Kidney epithelial cell (primary cell): ENCODE measurements at regions not wholly inside any gene's neighbourhood (a gene's known extent, or its start where the extent isn't known, plus 50 kb on each side); places are given as distances from the start of the nearest gene placed in this dataset.

Experiments used
- DNase-seq: peaks from one replicate; pipeline ENCODE4 v3.0.0-alpha.2; 2010; ENCODE audit warnings: low read depth
- H3K27me3 ChIP-seq: 2 replicates; pipeline ENCODE4 v1.6.0; 2011; ENCODE audit warnings: low read length; ENCODE audit not compliant: control insufficient read depth, insufficient read depth
- H3K36me3 ChIP-seq: 2 replicates; pipeline ENCODE4 v1.5.1; 2011; ENCODE audit warnings: low read length; ENCODE audit not compliant: control insufficient read depth, insufficient read depth
- H3K4me3 ChIP-seq: 2 replicates; pipeline ENCODE4 v1.5.1; 2011; ENCODE audit warnings: low read depth, mild to moderate bottlenecking, control low read depth, low read length
- TF ChIP-seq, protein P1 (sequence below): IDR thresholded peaks from 2 replicates; pipeline ENCODE4 v1.5.1; 2011; ENCODE audit warnings: mild to moderate bottlenecking, moderate library complexity, low read length, control low read depth, inconsistent platforms; ENCODE audit not compliant: insufficient read depth, poor library complexity, severe bottlenecking

DNA sequence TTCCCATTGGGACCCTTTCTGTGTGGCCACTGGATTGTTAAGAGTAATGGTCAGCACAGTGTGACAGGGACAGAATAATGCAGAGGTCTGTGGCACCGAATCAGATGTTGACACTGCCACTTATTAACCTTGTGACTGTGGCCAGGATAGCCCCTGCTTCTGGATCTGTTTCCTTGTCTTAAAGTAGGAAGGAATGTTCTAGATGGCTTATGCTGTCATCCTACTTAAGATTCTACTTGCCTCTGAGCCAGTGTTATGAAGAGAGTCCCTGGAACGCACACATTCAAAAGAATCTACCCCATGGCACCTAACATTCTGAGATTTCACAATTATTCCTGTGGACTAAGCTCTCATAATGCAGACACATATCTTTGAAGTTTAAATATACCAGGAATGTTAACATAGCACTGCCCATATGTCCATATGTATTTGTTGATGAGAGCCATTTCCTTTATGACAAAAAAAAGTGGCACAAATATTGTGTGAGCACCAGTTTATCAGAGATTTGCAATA lies 612.7 kb downstream of the TLR4 start:
- DNase-seq, result no peak
- H3K4me3 ChIP-seq, result no peak overlapping the region
- no peaks in the 10 kb centered on the region for H3K36me3 ChIP-seq
- H3K27me3 ChIP-seq, result no peaks in the 10 kb centered on the region
- TF ChIP-seq, protein P1, sequence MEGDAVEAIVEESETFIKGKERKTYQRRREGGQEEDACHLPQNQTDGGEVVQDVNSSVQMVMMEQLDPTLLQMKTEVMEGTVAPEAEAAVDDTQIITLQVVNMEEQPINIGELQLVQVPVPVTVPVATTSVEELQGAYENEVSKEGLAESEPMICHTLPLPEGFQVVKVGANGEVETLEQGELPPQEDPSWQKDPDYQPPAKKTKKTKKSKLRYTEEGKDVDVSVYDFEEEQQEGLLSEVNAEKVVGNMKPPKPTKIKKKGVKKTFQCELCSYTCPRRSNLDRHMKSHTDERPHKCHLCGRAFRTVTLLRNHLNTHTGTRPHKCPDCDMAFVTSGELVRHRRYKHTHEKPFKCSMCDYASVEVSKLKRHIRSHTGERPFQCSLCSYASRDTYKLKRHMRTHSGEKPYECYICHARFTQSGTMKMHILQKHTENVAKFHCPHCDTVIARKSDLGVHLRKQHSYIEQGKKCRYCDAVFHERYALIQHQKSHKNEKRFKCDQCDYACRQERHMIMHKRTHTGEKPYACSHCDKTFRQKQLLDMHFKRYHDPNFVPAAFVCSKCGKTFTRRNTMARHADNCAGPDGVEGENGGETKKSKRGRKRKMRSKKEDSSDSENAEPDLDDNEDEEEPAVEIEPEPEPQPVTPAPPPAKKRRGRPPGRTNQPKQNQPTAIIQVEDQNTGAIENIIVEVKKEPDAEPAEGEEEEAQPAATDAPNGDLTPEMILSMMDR, result no peak

DNA sequence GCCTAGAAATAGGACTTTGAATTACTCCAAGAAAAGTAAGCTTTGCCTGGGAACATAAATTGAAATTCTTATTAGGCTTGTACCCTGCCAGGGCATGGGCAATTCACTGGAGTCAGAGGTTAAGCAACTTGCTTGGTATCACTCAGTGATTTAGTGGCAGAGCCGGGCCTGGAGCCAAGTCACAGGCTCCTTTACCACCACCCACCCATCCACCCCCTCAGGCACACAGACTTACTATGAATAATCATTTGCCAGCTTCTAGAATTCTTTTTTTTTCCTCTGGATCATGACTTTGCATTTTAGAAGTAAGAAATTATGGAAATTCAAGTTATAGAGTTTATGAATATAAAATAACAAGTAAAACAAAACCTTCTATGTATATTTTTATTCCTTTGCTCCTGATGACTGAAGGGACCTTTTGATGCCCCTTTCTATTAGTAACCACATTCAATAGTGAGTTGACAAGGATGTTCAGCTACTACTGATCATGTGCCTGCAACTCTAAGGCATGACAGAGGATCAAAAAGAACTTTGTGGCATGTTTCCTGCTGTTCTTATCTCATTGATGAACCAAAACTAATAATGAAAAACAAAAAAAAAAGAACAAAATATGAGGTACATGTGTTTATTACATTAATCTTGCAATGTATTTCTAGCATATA lies 614.7 kb downstream of the TLR4 start:
- TF ChIP-seq, protein P1, result no peak
- peak; percentile 38 for DNase-seq

DNA sequence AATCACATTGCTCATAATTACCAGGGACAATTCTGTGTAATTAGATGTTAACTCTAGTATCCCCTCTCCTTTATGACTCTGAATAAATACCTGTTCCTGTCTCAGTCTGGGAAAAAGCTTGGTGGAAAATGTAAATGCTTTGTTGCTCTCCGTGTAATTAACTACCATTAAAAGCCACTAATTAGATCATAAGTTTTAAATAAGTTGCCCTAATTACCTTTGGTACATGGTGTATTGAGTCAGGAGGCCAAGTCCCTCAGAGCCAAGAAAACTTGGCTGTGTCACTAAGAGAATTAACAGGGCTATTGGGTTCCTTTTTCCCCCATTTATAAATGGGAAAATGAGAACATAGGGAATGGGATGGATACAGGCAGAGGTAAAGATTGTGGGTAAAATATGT lies 617.6 kb downstream of the TLR4 start:
- Histone ChIP-seq H3K4me3 (no peak overlapping the region), H3K27me3 (no peaks in the 10 kb centered on the region), H3K36me3 (no peaks in the 10 kb centered on the region)
- DNase-seq, result no peak
- TF ChIP-seq, protein P1, result no peak

More for the DNA sequence above, 614.7 kb downstream of the TLR4 start:
- Histone ChIP-seq H3K36me3 (no peaks in the 10 kb centered on the region), H3K27me3 (no peaks in the 10 kb centered on the region), H3K4me3 (no peak overlapping the region)

DNA sequence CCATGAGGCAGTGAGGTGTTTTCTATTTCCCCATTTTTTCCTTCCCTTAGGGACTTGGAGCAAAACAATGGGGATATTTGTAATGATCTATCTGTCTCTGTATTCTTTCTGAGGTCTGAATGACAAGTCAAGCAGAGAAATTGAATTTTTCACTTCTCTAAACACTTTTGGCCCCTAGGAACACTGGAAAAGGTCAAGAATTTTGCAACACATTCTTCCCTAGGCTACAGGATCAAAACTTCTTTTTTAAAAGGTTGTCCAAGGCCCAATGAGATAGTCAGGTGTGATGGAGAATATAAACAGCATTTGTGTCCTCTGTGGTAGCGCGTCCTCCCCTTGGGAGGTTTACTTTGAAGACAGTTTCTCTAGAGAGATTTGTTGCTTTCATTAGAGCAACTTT lies 620.5 kb downstream of the TLR4 start:
- no peak for DNase-seq
- H3K27me3 ChIP-seq, result no peaks in the 10 kb centered on the region
- no peak overlapping the region for H3K4me3 ChIP-seq
- no peaks in the 10 kb centered on the region for H3K36me3 ChIP-seq
- TF ChIP-seq, protein P1, result no peak

DNA sequence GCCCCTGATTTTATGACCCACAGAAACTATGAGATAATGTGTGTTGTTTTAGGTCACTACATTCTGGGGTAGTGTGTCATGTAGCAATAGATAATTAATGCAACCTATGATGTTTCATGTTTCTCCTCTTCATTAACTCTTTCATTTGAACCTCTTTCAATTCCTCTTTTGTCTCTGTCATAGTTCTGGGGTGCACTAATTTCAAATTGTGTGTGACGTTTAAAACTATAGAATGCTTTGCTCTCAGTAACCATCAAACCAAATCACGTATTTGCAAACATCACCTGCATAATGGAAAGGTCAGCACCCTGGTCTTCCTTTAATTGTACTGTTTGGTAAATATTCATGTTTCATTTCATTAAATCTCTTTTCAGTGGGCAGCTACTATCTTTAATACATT lies 621.6 kb downstream of the TLR4 start:
- Histone ChIP-seq H3K36me3 (no peaks in the 10 kb centered on the region), H3K4me3 (no peak overlapping the region), H3K27me3 (no peaks in the 10 kb centered on the region)
- DNase-seq, result no peak
- TF ChIP-seq, protein P1, result no peak

DNA sequence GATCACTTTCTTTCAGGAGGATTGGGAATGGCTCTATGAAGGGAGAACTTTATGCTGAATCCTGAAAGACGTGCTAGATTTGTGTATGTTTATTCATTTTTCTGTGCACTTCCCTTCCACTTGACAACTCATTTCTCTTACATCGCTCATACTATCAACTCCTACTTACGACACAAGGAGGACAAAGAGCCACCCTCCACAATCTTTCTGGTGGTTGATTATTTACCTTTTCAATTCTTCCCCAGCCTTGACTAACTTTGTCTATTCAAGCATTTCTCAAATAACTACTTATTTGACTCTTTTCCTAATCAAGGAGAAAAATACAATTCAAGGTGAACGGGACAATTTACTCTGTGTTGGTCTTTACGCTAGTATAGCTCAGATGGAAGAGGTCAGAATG lies 622.1 kb downstream of the TLR4 start:
- no peaks in the 10 kb centered on the region for H3K27me3 ChIP-seq
- H3K4me3 ChIP-seq, result no peak overlapping the region
- TF ChIP-seq, protein P1, result no peak
- DNase-seq, result no peak
- H3K36me3 ChIP-seq, result no peaks in the 10 kb centered on the region
